Testis (tissue), 2 donors: ENCODE measurements at regions not wholly inside any gene's neighbourhood (a gene's known extent, or its start where the extent isn't known, plus 50 kb on each side); places are given as distances from the start of the nearest gene placed in this dataset.

Experiments used
- DNase-seq: peaks from one replicate; pipeline ENCODE4 v3.0.0-alpha.2; 2019
- H3K27ac ChIP-seq, 2 donors: fragments of 200-600 bp; sonication (generic); one replicate each; pipeline ENCODE4 v1.5.1; 2019
- H3K27me3 ChIP-seq: fragments of 200-600 bp; sonication (generic); one replicate; pipeline ENCODE4 v1.5.1; 2019
- H3K36me3 ChIP-seq: fragments of 200-600 bp; sonication (generic); one replicate; pipeline ENCODE4 v1.5.1; 2017; ENCODE audit warnings: low read depth; ENCODE audit errors: missing control alignments
- H3K4me1 ChIP-seq: fragments of 200-600 bp; sonication (generic); one replicate; pipeline ENCODE4 v1.5.1; 2019
- H3K4me3 ChIP-seq, 2 donors: fragments of 200-600 bp; sonication (generic); one replicate each; pipeline ENCODE4 v1.5.1; 2017 to 2019
- H3K9me3 ChIP-seq: fragments of 200-600 bp; sonication (generic); one replicate; pipeline ENCODE4 v1.5.1; 2017
- CTCF ChIP-seq, 3 experiments: fragments of 450-650 bp in 2 of 3; fragments of 200-600 bp in 1 of 3; sonication (generic) in 1 of 3; IDR thresholded peaks; one replicate each; pipeline ENCODE4 v1.5.1; 2016 to 2019; ENCODE audit warnings: antibody characterized with exemption in 3 of 3, mild to moderate bottlenecking in 2 of 3, moderate library complexity in 1 of 3
- POLR2A ChIP-seq: fragments of 450-650 bp; IDR thresholded peaks from one replicate; pipeline ENCODE4 v1.6.1; 2017; ENCODE audit warnings: antibody characterized with exemption, mild to moderate bottlenecking, moderate library complexity
- WGBS, 2 donors: methylation state at CpG; one replicate each; pipeline ENCODE4 v1.1.5; 2018; 5-methylcytosine and 5-hydroxymethylcytosine counted together
- intact Hi-C: fragments of 100-400 bp; cut with DNase I; formaldehyde crosslinking; loops from one replicate; pipeline ENCODE4 v1.15.1; 2023; ENCODE audit warnings: low total_unique reads

DNA sequence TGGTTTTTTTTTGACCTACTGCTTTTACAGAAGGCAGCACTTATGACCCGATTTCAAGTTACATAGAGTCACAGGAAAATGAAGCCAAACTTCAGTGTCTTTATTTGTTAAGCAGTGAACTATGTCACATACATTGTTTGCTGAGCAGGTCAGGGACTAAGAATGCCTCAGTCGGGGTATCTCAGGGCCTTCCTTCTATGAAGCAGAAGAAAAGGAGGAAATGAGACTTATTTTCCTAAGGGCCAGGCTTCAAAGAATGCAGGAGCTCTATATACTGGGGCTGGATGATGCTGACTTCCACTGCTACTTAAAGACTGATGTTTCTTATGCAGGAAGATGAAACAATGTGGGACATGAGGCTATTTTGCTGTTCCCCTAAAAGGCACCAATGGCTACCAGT lies 558.4 kb upstream of the IGFBP7 start:
- DNase-seq: no peak
- no peaks in the 10 kb centered on the region for H3K9me3 ChIP-seq
- H3K4me3 ChIP-seq: no peak overlapping the region
- no peaks in the 10 kb centered on the region for H3K27me3 ChIP-seq
- no peaks in the 10 kb centered on the region for H3K4me1 ChIP-seq
- no peak for TF ChIP-seq POLR2A
- TF ChIP-seq CTCF (IDR thresholded peaks at IDR 0.05): no peak
- intact Hi-C loops: no loop called here
- 83 to 84% methylated on average over 2 of the region's 2 CpGs for WGBS, 2 donors
- H3K36me3 ChIP-seq: no peaks in the 10 kb centered on the region
- H3K27ac ChIP-seq: no peak overlapping the region

GRCh38 chr4:57665806-57666205 lies 555.6 kb upstream of the IGFBP7 start:
- intact Hi-C loops: no loop called here
- TF ChIP-seq CTCF (IDR thresholded peaks at IDR 0.05): no peak
- no peak for TF ChIP-seq POLR2A

GRCh38 chr4:57661517-57662090 lies 551.4 kb upstream of the IGFBP7 start:
- no peak for TF ChIP-seq POLR2A
- TF ChIP-seq CTCF (IDR thresholded peaks at IDR 0.05): no peak
- intact Hi-C loops: no loop called here
- H3K4me1 ChIP-seq: no peaks in the 10 kb centered on the region
- H3K36me3 ChIP-seq: no peaks in the 10 kb centered on the region
- WGBS, 2 donors: 80% methylated on average over 5 of the region's 5 CpGs
- no peaks in the 10 kb centered on the region for H3K27me3 ChIP-seq
- no peak for DNase-seq
- H3K4me3 ChIP-seq: no peak overlapping the region
- H3K27ac ChIP-seq: no peak overlapping the region
- H3K9me3 ChIP-seq: no peaks in the 10 kb centered on the region

More at GRCh38 chr4:57665806-57666205, 555.6 kb upstream of the IGFBP7 start:
- H3K27ac ChIP-seq: no peak overlapping the region
- WGBS, 2 donors: 70 to 73% methylated on average over 3 of the region's 3 CpGs
- DNase-seq: no peak
- no peaks in the 10 kb centered on the region for H3K9me3 ChIP-seq
- no peak overlapping the region for H3K4me3 ChIP-seq
- no peaks in the 10 kb centered on the region for H3K27me3 ChIP-seq
- no peaks in the 10 kb centered on the region for H3K36me3 ChIP-seq
- no peaks in the 10 kb centered on the region for H3K4me1 ChIP-seq

DNA sequence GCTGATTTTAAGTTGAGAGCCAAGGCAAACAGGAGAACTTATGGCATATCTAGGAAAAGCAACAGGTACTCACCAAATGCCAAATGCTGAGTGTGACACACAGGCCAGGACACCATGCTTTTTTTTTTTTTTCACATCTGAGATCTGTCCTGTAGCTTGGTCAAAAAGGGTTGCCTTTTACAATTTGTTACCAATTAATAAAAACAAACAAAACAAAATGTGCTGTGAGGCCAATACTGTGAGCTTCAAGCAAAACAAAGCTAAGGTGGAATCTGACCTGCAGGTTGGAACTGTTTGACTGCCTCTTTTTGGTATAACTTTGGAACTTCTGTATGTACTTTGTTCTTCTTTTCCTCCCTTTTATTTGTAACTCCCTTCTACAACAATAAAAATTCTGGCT lies 548.5 kb upstream of the IGFBP7 start:
- Histone ChIP-seq H3K4me1 (no peaks in the 10 kb centered on the region), H3K36me3 (no peaks in the 10 kb centered on the region), H3K27me3 (no peaks in the 10 kb centered on the region), H3K4me3 (no peak overlapping the region), H3K9me3 (no peaks in the 10 kb centered on the region), H3K27ac (no peak overlapping the region)
- intact Hi-C loops: no loop called here
- no peak for DNase-seq
- no peak for TF ChIP-seq POLR2A
- TF ChIP-seq CTCF (IDR thresholded peaks at IDR 0.05): no peak

- Histone ChIP-seq H3K4me1 (no peaks in the 10 kb centered on the region), H3K27me3 (no peaks in the 10 kb centered on the region), H3K9me3 (no peaks in the 10 kb centered on the region), H3K4me3 (no peak overlapping the region), H3K27ac (no peak overlapping the region), H3K36me3 (no peaks in the 10 kb centered on the region)
- 58 to 75% methylated on average over 3 of the region's 3 CpGs for WGBS, 2 donors
- intact Hi-C loops: no loop called here
- DNase-seq: no peak
- no peak for TF ChIP-seq POLR2A
- no peak for TF ChIP-seq CTCF (IDR thresholded peaks at IDR 0.05)
Observed at GRCh38 chr4:57658188-57658587, 548.0 kb upstream of the IGFBP7 start.
